Suppressor macrophage treated with lipopolysaccharide for 4 hours (primary cell): ENCODE measurements at regions not wholly inside any gene's neighbourhood (a gene's known extent, or its start where the extent isn't known, plus 50 kb on each side); places are given as distances from the start of the nearest gene placed in this dataset.
"Not testable (repeated sequence)": the region's sequence is repeated elsewhere in the genome, so short reads cannot be mapped to it uniquely, and the experiment has no call there.

Experiments used
- DNase-seq: peaks from one replicate; pipeline ENCODE4 v3.0.0-alpha.2; 2020

DNA sequence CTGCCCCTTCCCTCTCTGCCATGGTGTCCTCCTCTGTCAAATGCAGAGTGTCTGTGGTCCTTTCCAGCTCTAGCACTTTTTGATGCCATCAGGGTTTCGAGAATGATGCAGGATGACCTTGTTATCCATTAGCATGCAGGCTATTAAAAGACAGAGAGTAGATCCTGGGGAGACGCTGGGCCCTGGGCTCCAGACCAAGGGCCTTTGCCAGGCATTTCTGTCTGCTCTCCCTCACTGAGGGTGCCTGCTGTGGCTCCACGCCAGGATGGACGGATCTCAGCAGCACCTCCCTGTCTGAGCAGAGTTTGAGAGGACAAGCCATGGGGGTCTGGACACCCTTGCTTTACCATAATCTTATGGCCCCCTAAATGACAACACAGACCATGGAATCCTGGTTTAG lies 110.8 kb upstream of the CD82 start:
- no peak for DNase-seq

DNA sequence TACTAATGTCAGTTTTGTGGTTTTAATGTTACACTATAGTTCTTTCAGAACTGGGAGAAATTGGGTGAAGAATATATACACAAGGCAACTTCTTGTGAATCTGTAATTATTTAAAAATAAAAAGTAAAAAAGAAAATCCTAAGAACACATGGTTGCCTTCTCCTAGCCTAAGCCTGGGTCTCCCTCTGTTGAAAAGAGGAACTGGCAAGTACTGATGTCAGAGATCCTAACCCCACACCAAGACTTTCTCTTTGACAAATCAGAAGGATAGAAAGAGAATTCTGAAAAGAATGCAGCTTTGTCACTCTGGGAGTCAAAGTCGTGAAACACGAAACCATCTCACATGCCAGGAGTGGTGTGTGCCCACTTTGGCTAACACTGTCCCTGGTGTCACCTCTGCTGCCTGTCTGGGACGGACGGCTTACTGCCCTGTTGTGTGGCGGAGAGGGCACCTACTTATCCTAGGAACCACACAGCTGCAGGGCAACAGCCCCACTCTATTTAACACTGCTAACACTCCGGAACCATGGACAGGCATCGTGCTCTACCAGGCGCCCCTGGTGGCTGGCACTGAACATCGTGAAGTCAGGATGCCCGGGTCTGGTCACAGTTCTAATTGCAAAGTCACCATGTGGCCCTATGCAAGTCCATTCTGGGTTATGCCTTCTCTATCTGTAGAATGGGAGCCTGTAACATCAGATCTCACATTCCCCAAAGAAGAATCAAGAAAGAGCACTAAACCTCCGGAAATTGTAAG lies 108.7 kb upstream of the CD82 start:
- peak; percentile 11 for DNase-seq

DNA sequence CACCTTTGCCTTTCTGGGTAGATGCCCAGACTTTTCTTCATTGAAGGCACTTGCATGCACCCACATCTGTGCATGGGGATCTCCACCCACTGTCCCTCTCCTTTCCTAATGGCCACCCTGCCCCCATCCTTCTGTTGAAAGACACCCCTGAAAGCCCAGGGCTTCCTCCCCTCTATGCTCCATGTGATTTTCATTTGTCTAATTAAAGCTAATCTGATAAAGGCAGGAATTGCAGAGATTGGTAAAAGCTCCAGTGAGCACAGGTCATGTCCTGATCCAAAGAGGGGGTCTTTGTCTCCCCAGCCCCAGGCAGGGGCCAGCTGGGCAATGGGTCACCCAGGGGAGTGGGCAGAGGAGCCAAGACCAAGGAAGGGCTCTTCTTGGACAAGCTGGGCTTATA lies 107.6 kb upstream of the CD82 start:
- no peak for DNase-seq

DNA sequence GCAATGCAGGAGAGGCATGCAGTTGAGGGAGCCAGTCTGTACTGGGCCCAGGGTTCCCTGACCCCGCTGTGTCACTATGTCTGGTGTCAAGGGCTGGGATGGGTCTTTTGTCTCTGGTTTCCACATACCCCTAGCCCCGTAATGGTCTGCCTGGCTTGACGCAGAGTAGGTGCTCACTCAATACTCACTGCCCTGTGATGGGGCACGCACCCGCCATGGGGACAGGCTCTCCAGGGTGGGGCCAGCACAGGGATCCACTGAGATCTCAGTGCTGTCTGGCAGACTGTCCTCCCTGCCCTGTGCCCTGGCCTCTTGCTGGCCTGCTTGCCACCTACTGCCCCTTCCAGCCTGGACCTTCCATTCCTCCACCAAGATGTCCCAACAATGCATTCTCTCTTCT lies 101.7 kb upstream of the CD82 start:
- DNase-seq: no peak

DNA sequence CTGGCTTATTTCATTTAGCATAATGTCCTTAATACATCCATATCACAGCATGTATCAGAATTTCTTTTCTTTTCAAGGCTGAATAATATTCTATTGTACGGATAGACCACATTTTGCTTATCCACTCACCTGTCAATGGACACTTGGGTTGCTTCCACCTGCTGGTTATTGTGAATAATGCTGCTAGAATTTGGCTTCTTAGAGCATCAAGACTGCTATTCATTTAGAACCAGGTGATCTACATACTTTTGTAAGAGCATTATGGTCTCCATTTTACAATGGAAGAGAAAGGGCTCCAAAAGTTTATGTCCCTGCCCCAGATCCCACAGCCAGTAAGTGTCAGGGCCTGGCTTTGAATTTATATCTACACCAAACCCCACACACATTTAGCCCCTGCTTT lies 100.7 kb upstream of the CD82 start:
- DNase-seq: no peak

DNA sequence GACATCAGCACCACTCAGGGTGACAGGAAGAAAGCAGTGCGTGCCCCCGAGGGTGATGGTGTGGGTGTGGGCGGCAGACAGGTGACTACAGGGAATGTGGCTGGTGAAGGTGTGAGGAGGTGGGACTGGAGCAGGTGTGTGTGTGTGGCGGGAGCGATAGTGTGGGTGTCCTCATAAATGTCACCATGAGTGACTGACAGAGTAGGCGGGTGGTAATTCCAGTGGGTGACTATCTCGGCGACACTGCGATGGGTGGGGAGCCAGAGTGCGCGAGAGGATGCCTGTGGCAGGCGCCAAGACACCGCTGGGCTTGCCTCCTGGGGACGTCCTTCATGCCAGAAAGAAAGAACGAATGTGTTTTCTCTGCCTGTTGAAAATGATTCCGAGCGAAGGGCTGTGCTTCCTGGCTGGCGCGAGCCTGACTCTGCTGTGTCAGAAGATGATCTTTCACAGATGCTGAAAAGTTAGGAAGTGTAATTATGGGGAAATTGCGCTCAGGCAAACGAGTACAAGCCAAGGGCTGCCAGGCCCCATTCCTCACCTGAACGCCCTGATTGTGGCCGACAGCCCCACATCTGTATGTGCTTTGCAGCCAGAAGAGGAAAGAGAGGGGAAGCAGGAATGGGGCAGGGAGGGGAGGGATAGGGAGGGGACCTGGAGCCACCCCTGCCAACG lies 98.8 kb upstream of the CD82 start:
- DNase-seq: no peak

DNA sequence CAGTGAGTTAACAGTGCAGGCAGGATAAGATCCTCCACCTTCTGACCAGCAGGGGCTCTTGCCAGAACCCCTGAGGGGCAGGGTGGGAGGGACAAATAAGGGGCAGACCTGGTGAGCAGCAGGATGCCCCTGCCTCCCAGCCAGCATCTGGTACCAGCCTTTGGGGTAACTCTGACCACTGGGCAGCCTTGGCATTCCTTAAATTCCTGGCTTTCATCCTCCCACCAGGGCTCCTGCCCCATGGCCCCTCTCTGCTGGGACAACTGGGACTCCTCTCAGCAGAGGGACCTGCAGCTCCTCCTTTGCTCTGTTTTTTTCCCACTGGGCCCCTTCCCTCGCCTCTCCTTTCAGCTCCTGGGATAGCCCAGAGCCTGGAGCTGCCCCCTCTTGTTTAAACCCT lies 98.0 kb upstream of the CD82 start:
- DNase-seq: no peak

DNA sequence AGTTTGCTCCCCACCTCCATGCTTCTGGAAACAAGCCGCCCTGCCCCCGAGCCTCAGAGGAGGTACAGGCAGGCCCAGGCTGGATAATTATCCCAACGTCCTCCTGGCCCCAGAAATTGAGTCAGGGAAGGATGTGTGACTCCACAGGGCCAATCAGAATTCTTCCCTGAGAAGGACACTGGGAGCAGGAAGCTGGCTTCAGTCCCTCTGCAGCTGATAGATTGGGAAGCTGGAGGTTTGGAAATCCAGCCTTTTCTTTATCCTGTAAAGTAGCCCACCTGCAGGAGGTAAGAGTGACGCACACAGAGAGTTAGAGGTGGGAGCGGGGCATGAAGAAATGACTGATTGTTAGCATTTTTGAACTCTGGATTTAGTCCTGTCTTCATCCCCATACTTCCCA lies 97.5 kb upstream of the CD82 start:
- no peak for DNase-seq

DNA sequence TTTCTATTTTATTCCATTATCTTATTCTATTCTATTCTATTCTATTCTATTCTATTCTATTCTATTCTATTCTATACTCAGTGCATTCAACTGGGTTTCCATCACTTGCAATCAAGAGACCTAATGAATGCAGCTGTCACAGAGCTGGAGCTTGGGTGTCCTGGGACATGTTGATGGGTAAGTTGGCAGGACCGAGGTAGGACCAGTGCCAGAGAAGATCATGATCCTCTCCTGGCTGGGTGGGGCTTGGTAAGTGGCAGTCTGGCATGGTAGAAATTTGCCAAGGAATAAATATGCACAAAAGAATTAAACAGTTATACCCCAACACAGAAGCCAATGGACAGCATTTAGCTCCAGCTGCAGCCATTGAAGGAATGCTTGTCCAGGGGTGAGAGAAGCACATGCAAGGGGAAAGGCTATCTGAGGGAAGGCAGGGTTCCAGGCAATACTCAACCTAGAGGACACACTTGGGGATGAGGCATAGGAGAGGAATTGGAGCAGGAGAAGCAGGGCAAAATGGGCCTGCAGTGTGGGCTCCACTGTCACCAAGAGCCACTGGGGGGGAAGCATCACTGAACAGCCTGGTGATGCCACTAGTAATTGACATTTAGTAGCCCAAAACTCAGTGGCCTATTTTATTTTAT lies 97.0 kb upstream of the CD82 start:
- no peak for DNase-seq

DNA sequence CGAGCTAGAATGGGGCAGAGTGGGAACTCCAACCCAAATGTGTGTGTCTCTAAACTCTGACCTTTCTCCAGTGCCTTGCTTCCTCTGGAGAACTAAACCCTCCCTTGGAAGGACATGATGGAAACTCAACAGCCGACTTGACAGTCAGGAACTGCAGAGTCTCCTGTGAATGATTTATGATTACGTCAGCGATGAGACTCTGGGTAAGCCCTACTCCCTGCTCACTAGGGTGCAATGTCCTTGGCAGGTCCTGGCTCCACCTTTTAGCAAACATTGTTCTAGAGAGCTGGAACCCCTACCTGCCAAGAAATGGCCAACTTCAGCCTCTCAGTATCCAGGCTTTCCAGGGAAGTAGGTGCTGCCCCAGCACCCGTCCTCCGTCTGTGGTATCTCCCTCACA lies 96.1 kb upstream of the CD82 start:
- DNase-seq: no peak

DNA sequence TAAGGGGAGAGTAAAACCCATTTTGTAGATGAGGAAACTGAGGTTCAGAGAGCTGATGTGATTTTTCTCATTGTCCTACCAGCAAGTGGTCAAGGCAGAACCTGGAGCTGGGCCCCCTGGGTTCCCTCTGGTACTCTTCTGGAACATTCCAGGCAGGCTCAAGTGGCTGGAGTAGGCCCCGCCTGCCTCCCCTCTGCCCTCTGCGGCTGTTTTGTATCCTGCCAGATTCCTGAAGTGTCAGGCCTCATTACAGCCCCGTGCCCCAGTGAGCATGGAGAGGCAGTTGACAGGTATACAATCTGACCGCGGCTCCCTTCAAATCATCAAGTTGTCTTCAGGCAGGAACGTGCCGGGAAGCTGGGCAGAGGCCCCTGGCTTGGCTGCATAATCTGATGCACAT lies 94.6 kb upstream of the CD82 start:
- no peak for DNase-seq

DNA sequence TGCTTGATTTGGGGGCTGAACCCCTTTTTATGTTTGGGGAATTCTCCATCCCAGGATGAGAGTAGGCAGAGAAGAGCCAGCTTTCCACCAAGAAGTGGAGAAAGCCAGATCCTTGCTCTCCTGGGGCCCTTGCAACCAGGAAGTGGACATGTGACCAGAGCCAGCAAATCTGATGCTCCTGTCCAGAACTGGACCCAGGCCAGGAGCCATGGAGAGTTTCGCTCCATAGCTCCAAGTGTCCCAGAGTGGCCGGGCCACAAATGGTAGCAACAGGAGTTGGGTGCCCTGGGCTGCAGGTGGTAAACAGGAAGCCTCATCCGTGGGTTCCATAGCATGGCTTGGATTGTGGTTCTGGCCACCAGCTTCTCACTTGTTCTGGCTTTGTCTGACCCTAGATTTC lies 93.9 kb upstream of the CD82 start:
- DNase-seq: no peak

DNA sequence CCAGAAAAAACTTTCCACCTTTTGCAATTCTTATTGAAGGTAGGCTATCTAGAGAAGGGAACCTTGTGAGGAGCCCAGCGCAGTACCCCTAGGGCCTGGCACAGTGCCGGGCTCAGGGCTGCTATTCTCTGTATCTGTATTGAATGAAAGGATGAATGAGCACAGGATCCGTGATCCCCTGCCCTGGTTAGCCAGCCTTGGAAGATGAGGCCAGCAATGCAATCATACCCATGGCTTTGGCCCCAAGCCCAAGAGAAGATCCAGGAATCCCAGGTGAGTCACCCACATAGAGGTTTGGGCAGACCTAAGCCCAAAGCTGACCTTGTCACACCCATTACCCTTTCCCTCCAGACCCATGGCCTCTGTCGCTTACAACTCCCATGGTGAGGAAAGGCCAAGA lies 92.5 kb upstream of the CD82 start:
- no peak for DNase-seq

DNA sequence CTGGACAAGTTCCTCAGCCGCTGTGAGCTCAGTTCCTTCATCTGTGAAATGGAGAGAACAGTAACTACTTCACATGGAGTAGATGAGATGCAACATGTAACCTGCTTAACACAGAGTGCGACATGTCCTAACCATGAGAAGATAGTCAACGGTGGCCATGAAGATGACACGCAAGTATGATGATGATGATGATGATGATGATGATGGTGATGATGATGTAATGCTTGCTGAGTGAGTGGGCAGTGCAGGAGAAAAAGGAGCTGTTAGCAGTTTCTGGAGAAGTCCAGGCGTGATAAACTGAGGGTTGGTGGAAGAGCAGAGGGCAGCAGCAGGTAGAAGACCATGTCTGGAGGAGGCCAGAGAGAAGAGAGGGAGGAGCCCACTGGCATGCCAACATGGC lies 90.8 kb upstream of the CD82 start:
- DNase-seq: no peak

DNA sequence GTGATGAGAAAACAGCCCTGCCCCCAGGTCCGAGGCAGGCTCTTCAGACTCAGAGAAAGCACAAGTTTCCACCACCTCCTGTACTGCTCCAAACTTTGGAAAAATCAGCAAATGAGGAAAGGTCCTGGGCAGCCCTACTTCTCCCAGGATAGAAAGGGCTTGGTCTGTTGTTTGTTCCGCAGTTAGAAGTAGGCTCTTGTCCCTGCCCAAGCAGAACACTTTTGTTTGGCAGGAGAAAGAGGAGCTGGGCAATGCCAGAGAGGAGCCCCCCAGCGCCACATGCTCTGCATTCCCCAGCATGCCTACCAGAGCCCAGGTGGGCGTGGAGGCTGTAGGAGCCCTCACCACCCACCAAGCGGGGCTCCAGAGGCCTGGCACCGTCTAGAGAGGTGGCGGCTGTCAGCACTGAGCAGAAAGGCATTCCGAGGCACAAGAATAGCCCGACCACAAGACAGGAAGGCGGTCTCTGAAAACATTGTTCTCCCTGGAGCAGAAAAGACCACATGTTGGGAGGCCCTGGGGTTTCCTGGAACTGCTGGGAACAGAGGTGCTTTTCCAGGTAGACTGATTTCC lies 90.3 kb upstream of the CD82 start:
- DNase-seq: no peak

DNA sequence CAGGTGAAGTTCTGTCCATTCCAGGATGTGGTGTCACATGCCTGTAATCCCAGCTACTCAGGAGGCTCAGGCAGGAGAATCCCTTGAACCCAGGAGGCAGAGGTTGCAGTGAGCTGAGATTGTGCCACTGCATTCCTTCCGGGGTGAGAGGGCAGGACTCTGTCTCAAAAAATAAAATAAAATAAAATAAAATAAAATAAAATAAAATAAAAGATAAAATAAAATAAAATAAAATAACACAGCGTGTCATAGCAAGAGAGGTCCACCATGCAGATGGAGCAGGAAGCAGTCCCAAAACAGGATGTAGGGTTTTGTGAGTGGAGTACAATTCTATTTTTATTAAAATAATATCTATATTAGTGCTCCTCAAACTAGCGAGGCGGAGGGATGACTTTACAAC lies 83.1 kb upstream of the CD82 start:
- not testable (repeated sequence) for DNase-seq

DNA sequence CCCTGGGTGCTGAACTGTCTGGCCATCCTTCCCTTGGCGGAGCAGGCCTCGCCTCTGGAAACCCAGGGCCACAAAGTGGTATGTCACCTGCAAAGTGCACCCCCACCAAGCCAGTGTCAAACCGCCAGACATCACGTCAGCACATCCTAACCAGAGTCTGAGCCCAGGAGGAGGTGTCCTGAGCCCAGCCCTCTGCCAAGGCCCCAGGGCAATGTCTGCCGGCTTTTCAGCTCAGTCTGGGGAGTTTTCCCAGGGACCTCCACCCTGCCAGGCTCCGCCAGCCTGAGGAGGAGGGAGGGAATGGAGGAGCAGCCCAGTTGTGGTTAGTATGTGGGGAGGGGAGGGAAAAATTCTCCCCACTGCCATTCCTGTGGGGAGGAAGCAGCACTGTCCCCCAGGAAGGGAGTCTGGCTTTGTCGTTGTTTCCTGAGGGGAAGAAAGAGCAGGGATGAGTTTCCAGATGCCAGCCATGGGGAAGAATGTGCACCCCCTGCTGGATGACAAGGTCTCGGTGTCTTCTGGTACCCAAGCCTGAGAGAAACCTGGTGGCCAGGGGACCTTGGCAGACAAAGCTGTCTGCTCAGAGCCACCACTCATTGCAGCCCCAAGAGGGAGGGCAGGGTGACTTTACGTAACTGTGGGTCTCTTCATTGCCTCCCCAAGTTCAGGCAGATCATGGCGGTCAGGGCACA lies 81.4 kb upstream of the CD82 start:
- peak; percentile 29 for DNase-seq

DNA sequence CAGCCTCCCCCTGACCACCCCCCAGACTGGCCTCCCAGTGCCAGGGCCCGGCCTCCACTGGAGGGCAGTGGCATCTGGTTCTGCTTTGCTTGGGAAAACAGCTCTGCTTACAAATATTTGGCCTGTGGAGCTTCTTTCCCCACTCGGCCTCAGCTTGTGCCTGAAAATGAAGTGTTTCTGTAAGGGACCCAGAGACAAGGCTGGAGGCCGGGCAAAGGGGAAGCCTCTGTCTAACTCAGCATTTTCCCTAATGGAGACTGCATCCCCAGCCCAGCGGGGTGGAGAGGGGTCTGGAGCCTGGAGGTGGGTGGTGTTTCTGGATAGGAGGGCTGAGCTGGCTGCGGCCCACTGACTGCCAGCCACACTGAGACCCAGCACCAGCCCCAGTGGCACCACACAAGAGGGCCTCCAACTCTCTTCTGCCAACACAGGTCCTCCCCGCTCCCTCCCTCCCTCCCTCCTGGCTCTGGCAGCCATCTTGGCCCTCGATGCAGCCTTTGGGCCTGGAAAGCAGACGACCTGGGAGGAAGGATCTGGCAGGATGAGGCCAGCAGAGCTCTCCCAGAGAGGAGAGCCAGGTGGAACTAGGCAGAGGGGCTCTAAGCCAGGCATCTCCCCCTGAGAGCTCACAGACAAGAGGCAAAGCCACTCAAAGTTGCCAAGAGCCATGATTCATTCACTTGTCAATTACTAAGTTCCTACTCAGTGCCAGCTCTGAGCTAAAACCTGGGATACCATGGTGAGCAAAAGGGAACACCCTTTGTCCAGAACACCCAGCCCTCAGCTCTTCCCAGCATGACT lies 77.1 kb upstream of the CD82 start:
- DNase-seq: no peak

DNA sequence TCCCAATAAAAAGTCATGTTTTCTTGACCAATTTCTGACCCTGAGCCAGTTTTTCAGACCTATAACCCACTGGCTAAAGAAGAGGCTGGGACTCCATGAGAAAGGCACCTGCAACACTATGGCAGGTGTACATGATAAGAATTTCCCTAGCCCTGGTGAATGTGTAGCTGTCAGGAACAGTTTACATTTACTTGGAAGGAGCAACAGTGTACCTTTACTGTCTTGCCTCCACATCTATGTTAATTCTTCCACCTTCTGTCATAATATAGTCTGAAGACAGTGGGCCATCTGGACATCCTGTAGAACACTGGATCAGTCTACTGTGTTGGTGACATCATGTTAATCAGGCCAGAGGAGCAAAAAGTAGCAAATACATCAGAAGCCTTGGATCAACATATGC lies 72.1 kb upstream of the CD82 start:
- no peak for DNase-seq

DNA sequence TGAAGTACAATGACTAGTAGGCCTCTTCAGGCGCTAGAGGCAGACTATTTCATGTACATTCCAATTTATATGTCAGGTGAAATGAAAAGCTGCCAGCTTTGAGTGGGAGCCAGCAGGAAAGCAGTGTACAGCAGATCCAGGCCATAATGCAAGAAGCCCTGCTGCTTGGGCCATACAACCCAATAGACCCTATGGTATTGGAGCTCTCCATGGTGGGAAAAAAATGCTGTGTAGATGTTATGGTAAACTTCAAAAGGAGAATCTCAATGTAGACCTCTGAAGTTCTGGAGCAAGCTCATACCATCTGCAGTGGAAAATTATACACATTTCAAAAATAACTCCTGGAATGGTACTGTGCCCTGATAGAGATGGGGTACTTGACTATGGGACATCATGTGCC lies 71.5 kb upstream of the CD82 start:
- no peak for DNase-seq

DNA sequence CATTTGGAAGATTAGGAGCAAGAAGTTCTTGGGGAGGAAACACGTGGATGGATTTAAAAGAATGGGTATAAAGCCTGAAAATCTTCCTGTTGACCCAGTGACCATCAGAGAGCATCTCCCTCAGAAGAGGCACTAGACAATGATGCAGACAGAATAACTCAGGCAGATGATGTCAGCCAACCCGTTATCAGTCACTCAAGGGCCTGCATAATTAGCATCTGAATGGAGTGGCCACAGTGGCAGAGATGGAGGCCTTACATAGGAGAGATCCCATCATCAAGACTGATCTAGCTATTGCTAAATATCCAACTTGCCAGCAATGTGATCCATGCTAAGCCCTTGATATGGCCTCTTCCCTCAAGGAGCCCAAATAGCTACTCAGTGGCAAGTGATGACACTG lies 70.7 kb upstream of the CD82 start:
- no peak for DNase-seq

DNA sequence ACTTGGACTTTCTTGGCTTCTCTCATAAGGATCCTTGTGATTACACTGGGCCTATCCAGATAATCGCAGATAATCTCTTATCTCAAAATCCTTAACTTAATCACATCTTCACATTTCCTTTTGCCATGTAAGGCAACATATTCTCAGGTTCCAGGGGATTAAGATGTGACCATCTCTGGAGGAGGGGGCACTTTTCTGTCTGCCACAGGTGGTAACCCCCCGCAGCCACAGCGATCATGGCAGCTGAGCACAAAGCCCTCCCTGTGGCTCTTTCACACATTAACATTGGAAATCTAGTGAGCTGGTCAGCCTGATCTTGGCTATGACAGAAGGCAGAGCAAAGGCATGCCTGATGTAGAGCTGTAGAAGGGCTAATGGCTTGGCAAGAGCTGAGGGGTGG lies 69.1 kb upstream of the CD82 start:
- DNase-seq: no peak
